ENCODE measurements at regions not wholly inside any gene's neighbourhood (a gene's known extent, or its start where the extent isn't known, plus 50 kb on each side); places are given as distances from the start of the nearest gene placed in this dataset.

- DNase-seq (ENCODE audit: low spot score) (no peak), ATAC-seq (ENCODE audit: low FRiP score) (no peak)
- TF ChIP-seq CTCF (IDR thresholded peaks at IDR 0.05) = no peak
Observed at GRCh38 chr2:144605231-144605840, 85.4 kb upstream of the ZEB2 start.

- no peak for ATAC-seq (ENCODE audit: low FRiP score)
- no peak for TF ChIP-seq CTCF (IDR thresholded peaks at IDR 0.05)
Observed at GRCh38 chr2:144603334-144603733, 83.4 kb upstream of the ZEB2 start.

GRCh38 chr2:144598906-144599305 lies 79.0 kb upstream of the ZEB2 start:
- TF ChIP-seq CTCF (IDR thresholded peaks at IDR 0.05) = no peak
- ATAC-seq (ENCODE audit: low FRiP score) (no peak), DNase-seq (ENCODE audit: low spot score) (no peak)

More at GRCh38 chr2:144603334-144603733, 83.4 kb upstream of the ZEB2 start:
- no peak for DNase-seq (ENCODE audit: low spot score)

- TF ChIP-seq CTCF (IDR thresholded peaks at IDR 0.05) = no peak
- no peak for DNase-seq (ENCODE audit: low spot score)
- no peak for ATAC-seq (ENCODE audit: low FRiP score)
Observed at GRCh38 chr2:144597894-144598593, 78.1 kb upstream of the ZEB2 start.

- ATAC-seq (ENCODE audit: low FRiP score) = no peak
- no peak for TF ChIP-seq CTCF (IDR thresholded peaks at IDR 0.05)
- no peak for DNase-seq (ENCODE audit: low spot score)
Observed at GRCh38 chr2:144597388-144597787, 77.5 kb upstream of the ZEB2 start.

GRCh38 chr2:144596073-144596871 lies 76.4 kb upstream of the ZEB2 start:
- ATAC-seq (ENCODE audit: low FRiP score) = no peak

More at GRCh38 chr2:144596073-144596871, 76.4 kb upstream of the ZEB2 start:
- no peak for TF ChIP-seq CTCF (IDR thresholded peaks at IDR 0.05)
- no peak for DNase-seq (ENCODE audit: low spot score)

All from omental fat pad (tissue), 3 donors.